ENCODE measurements at regions not wholly inside any gene's neighbourhood (a gene's known extent, or its start where the extent isn't known, plus 50 kb on each side); places are given as distances from the start of the nearest gene placed in this dataset.

- H3K27me3 Mint-ChIP-seq: no peaks in the 10 kb centered on the region
- H3K9me3 Mint-ChIP-seq: peaks cover 6% of the 10 kb centered on the region
- no peak overlapping the region for H3K27ac Mint-ChIP-seq
- no peaks in the 10 kb centered on the region for H3K36me3 Mint-ChIP-seq
- H3K4me3 Mint-ChIP-seq: no peak overlapping the region
- H3K4me1 Mint-ChIP-seq: no peaks in the 10 kb centered on the region
- no peak for DNase-seq
Measured at GRCh38 chr13:77437267-77437666, 98.2 kb upstream of the SCEL start.

GRCh38 chr13:77434289-77434688 lies 101.2 kb upstream of the SCEL start:
- H3K27ac Mint-ChIP-seq: no peak overlapping the region
- DNase-seq: no peak
- H3K36me3 Mint-ChIP-seq: no peaks in the 10 kb centered on the region
- H3K27me3 Mint-ChIP-seq: no peaks in the 10 kb centered on the region
- peaks cover 3% of the 10 kb centered on the region for H3K4me1 Mint-ChIP-seq
- H3K4me3 Mint-ChIP-seq: no peak overlapping the region
- peaks cover 7% of the 10 kb centered on the region for H3K9me3 Mint-ChIP-seq

GRCh38 chr13:77431449-77431848 lies 104.1 kb upstream of the SCEL start:
- no peak for DNase-seq
- H3K27me3 Mint-ChIP-seq: no peaks in the 10 kb centered on the region
- no peaks in the 10 kb centered on the region for H3K36me3 Mint-ChIP-seq
- peaks cover 4% of the 10 kb centered on the region for H3K9me3 Mint-ChIP-seq
- H3K4me1 Mint-ChIP-seq: peaks cover 3% of the 10 kb centered on the region
- H3K4me3 Mint-ChIP-seq: no peak overlapping the region
- H3K27ac Mint-ChIP-seq: no peak overlapping the region

GRCh38 chr13:77430377-77430951 lies 103.6 kb upstream of the MYCBP2 start:
- Mint-ChIP-seq H3K4me1 (peaks cover 3% of the 10 kb centered on the region), H3K27me3 (no peaks in the 10 kb centered on the region), H3K27ac (no peak overlapping the region), H3K9me3 (peaks cover 4% of the 10 kb centered on the region), H3K4me3 (no peak overlapping the region), H3K36me3 (no peaks in the 10 kb centered on the region)
- DNase-seq: no peak

GRCh38 chr13:77429320-77430142 lies 102.6 kb upstream of the MYCBP2 start:
- H3K4me3 Mint-ChIP-seq: no peak overlapping the region
- H3K36me3 Mint-ChIP-seq: no peaks in the 10 kb centered on the region
- DNase-seq: peak; percentile 15
- no peak overlapping the region for H3K27ac Mint-ChIP-seq
- H3K27me3 Mint-ChIP-seq: no peaks in the 10 kb centered on the region
- peaks cover 3% of the 10 kb centered on the region for H3K4me1 Mint-ChIP-seq
- H3K9me3 Mint-ChIP-seq: peaks cover 4% of the 10 kb centered on the region

GRCh38 chr13:77425705-77426104 lies 98.8 kb upstream of the MYCBP2 start:
- peaks cover 2% of the 10 kb centered on the region for H3K4me1 Mint-ChIP-seq
- H3K27ac Mint-ChIP-seq: no peak overlapping the region

GRCh38 chr13:77423296-77423695 lies 96.4 kb upstream of the MYCBP2 start:
- Mint-ChIP-seq H3K27ac (no peak overlapping the region), H3K9me3 (no peaks in the 10 kb centered on the region), H3K36me3 (no peaks in the 10 kb centered on the region)

More at GRCh38 chr13:77425705-77426104, 98.8 kb upstream of the MYCBP2 start:
- no peaks in the 10 kb centered on the region for H3K36me3 Mint-ChIP-seq
- H3K4me3 Mint-ChIP-seq: no peak overlapping the region
- H3K27me3 Mint-ChIP-seq: no peaks in the 10 kb centered on the region
- no peak for DNase-seq
- H3K9me3 Mint-ChIP-seq: peaks cover 3% of the 10 kb centered on the region

GRCh38 chr13:77422724-77423123 lies 95.8 kb upstream of the MYCBP2 start:
- Mint-ChIP-seq H3K36me3 (no peaks in the 10 kb centered on the region), H3K27ac (no peak overlapping the region), H3K4me3 (no peak overlapping the region), H3K27me3 (no peaks in the 10 kb centered on the region), H3K4me1 (no peaks in the 10 kb centered on the region), H3K9me3 (no peaks in the 10 kb centered on the region)
- DNase-seq: no peak

More at GRCh38 chr13:77423296-77423695, 96.4 kb upstream of the MYCBP2 start:
- H3K4me1 Mint-ChIP-seq: no peaks in the 10 kb centered on the region
- DNase-seq: no peak
- no peaks in the 10 kb centered on the region for H3K27me3 Mint-ChIP-seq
- no peak overlapping the region for H3K4me3 Mint-ChIP-seq

- DNase-seq: no peak
- H3K27me3 Mint-ChIP-seq: no peaks in the 10 kb centered on the region
Measured at GRCh38 chr13:77417897-77418296, 91.0 kb upstream of the MYCBP2 start.

GRCh38 chr13:77416666-77417212 lies 89.8 kb upstream of the MYCBP2 start:
- no peak for DNase-seq
- H3K27ac Mint-ChIP-seq: no peak overlapping the region
- H3K27me3 Mint-ChIP-seq: no peaks in the 10 kb centered on the region
- peaks cover 12% of the 10 kb centered on the region for H3K4me1 Mint-ChIP-seq
- H3K4me3 Mint-ChIP-seq: no peak overlapping the region
- H3K36me3 Mint-ChIP-seq: no peaks in the 10 kb centered on the region
- H3K9me3 Mint-ChIP-seq: no peaks in the 10 kb centered on the region

More at GRCh38 chr13:77417897-77418296, 91.0 kb upstream of the MYCBP2 start:
- Mint-ChIP-seq H3K4me3 (no peak overlapping the region), H3K27ac (no peak overlapping the region), H3K9me3 (no peaks in the 10 kb centered on the region), H3K4me1 (peaks cover 12% of the 10 kb centered on the region), H3K36me3 (no peaks in the 10 kb centered on the region)

GRCh38 chr13:77415253-77416071 lies 88.6 kb upstream of the MYCBP2 start:
- Mint-ChIP-seq H3K4me1 (peaks cover 12% of the 10 kb centered on the region), H3K27ac (peak overlapping the region; percentile 19), H3K36me3 (no peaks in the 10 kb centered on the region), H3K9me3 (no peaks in the 10 kb centered on the region), H3K27me3 (no peaks in the 10 kb centered on the region), H3K4me3 (no peak overlapping the region)
- DNase-seq: no peak

GRCh38 chr13:77412860-77413259 lies 86.0 kb upstream of the MYCBP2 start:
- H3K4me1 Mint-ChIP-seq: peaks cover 12% of the 10 kb centered on the region
- H3K27me3 Mint-ChIP-seq: no peaks in the 10 kb centered on the region
- no peaks in the 10 kb centered on the region for H3K9me3 Mint-ChIP-seq
- H3K36me3 Mint-ChIP-seq: no peaks in the 10 kb centered on the region
- no peak for DNase-seq
- H3K4me3 Mint-ChIP-seq: no peak overlapping the region
- H3K27ac Mint-ChIP-seq: no peak overlapping the region

GRCh38 chr13:77412116-77412635 lies 85.3 kb upstream of the MYCBP2 start:
- no peaks in the 10 kb centered on the region for H3K27me3 Mint-ChIP-seq
- peaks cover 12% of the 10 kb centered on the region for H3K4me1 Mint-ChIP-seq
- DNase-seq: no peak
- no peaks in the 10 kb centered on the region for H3K36me3 Mint-ChIP-seq
- no peak overlapping the region for H3K4me3 Mint-ChIP-seq
- H3K9me3 Mint-ChIP-seq: no peaks in the 10 kb centered on the region
- no peak overlapping the region for H3K27ac Mint-ChIP-seq

GRCh38 chr13:77409412-77409811 lies 82.5 kb upstream of the MYCBP2 start:
- Mint-ChIP-seq H3K27ac (no peak overlapping the region), H3K9me3 (no peaks in the 10 kb centered on the region), H3K36me3 (no peaks in the 10 kb centered on the region), H3K4me1 (no peaks in the 10 kb centered on the region), H3K4me3 (no peak overlapping the region), H3K27me3 (no peaks in the 10 kb centered on the region)
- DNase-seq: no peak

All from activated naive CD8-positive, alpha-beta T cell treated with anti-CD3 and anti-CD28 coated beads for 36 hours (primary cell).